LNCAP (cell line): ENCODE measurements at regions not wholly inside any gene's neighbourhood (a gene's known extent, or its start where the extent isn't known, plus 50 kb on each side); places are given as distances from the start of the nearest gene placed in this dataset.

ENCODE experiments used
- TF ChIP-seq, protein P1 (sequence below): fragments of 450-650 bp; IDR thresholded peaks from 2 replicates; pipeline ENCODE4 v1.5.1; 2017; ENCODE audit warnings: mild to moderate bottlenecking

GRCh38 chr5:109945723-109946480 lies 256.2 kb downstream of the MAN2A1 start:
- TF ChIP-seq, protein P1, sequence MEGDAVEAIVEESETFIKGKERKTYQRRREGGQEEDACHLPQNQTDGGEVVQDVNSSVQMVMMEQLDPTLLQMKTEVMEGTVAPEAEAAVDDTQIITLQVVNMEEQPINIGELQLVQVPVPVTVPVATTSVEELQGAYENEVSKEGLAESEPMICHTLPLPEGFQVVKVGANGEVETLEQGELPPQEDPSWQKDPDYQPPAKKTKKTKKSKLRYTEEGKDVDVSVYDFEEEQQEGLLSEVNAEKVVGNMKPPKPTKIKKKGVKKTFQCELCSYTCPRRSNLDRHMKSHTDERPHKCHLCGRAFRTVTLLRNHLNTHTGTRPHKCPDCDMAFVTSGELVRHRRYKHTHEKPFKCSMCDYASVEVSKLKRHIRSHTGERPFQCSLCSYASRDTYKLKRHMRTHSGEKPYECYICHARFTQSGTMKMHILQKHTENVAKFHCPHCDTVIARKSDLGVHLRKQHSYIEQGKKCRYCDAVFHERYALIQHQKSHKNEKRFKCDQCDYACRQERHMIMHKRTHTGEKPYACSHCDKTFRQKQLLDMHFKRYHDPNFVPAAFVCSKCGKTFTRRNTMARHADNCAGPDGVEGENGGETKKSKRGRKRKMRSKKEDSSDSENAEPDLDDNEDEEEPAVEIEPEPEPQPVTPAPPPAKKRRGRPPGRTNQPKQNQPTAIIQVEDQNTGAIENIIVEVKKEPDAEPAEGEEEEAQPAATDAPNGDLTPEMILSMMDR = no peak

DNA sequence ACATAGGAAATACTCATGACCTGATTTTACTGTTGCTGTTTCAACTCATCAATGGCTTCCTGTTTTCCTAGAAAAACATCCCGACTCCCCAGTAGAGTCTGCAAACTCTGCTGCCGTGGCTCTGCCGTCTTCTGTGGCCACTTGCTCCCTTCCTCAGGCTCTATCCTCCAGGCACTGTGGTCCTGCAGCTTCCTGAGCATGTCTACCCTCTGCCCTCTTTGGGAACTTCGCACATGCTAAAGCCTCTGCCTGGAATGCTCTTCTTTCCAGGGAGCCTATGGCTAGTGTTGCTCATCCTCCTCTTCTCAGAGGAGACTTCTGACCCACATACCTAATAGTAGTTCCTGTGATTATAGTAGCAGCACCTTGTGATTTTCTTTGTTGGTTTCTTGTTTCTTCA lies 256.9 kb downstream of the MAN2A1 start:
- TF ChIP-seq, protein P1 = no peak

DNA sequence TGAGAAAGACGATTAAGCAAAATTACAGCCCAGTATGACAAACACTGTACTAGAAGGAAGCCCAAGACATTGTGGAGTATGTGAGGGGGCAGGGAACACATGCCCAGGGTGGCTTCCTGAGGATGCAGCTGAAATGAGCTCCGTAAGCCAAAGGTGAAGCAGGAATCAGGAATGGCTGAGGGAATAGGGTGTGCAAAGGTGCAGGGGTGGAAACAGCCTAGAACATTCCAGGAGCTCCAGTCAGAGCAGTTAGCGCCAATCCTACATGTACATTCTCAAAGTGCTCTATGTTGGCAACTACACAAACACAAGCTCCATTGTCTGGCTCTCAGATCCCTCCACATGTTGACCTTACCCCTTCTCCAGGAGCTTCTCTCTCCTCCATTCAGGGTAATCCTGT lies 257.9 kb downstream of the MAN2A1 start:
- TF ChIP-seq, protein P1 = no peak

GRCh38 chr5:109950634-109951033 lies 260.9 kb downstream of the MAN2A1 start:
- TF ChIP-seq, protein P1 = no peak

DNA sequence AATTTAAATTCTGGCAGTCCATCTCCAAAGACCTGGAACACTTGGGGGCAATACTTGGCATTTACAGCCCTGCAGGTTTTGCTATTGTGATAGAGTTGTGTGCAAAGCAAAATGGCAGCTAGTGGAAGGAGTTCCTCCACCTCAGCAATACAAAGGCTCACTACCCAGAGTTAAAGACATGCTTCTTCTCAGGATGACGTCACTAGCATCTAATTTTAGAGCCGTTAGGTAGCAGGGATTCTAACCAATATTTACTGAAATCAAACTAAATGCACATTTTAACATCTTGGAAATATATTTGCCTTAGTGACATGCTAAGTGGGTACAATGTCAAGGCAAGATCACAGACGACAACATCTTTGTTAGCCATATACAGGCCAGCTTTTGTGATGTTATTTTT lies 261.6 kb downstream of the MAN2A1 start:
- TF ChIP-seq, protein P1 = no peak

GRCh38 chr5:109951758-109952157 lies 262.0 kb downstream of the MAN2A1 start:
- TF ChIP-seq, protein P1 = no peak

- TF ChIP-seq, protein P1 = no peak
Observed at GRCh38 chr5:109953761-109954160, 264.0 kb downstream of the MAN2A1 start.

- TF ChIP-seq, protein P1 = no peak
Observed at GRCh38 chr5:109956884-109957283, 267.2 kb downstream of the MAN2A1 start.
